DMS53 treated with DMSO at 0.1 percent for 48 hours (cell line): ENCODE measurements at regions not wholly inside any gene's neighbourhood (a gene's known extent, or its start where the extent isn't known, plus 50 kb on each side); places are given as distances from the start of the nearest gene placed in this dataset.

Source experiments
- DNase-seq: peaks from one replicate; lab custom pipeline; 2025; ENCODE audit not compliant: unreplicated experiment; lab: John Stamatoyannopoulos, UW

GRCh38 chr3:127356381-127356780, 68.5 kb upstream of the PRR20G start:
- DNase-seq = no peak

- DNase-seq = no peak
Measured at GRCh38 chr3:127354761-127355160, 66.9 kb upstream of the PRR20G start.

GRCh38 chr3:127352612-127353011, 64.8 kb upstream of the PRR20G start:
- DNase-seq = no peak

GRCh38 chr3:127351775-127352350, 64.0 kb upstream of the PRR20G start:
- no peak for DNase-seq

GRCh38 chr3:127351321-127351720, 63.5 kb upstream of the PRR20G start:
- no peak for DNase-seq

- no peak for DNase-seq
Measured at GRCh38 chr3:127350172-127351050, 62.6 kb upstream of the PRR20G start.

- no peak for DNase-seq
Measured at GRCh38 chr3:127349501-127350171, 61.8 kb upstream of the PRR20G start.

GRCh38 chr3:127342735-127343134, 54.9 kb upstream of the PRR20G start:
- DNase-seq = no peak

- no peak for DNase-seq
Measured at GRCh38 chr3:127339928-127340861, 52.3 kb upstream of the PRR20G start.

GRCh38 chr3:127339016-127339415, 51.2 kb upstream of the PRR20G start:
- DNase-seq = no peak

GRCh38 chr3:127337911-127338531, 50.2 kb upstream of the PRR20G start:
- DNase-seq = no peak
